SK-N-SH treated with all-trans-retinoic acid at 6 μM for 48 hours (cell line): ENCODE measurements at regions not wholly inside any gene's neighbourhood (a gene's known extent, or its start where the extent isn't known, plus 50 kb on each side); places are given as distances from the start of the nearest gene placed in this dataset.

Experiments used
- ATAC-seq: fragments of 200-7000 bp; cut with Tn5 transposase; 3 replicates; pipeline ENCODE4 v1.9.1; 2020; ENCODE audit warnings: mild to moderate bottlenecking, moderate library complexity
- ARNTL ChIP-seq: fragments of 450-650 bp; formaldehyde crosslinking; IDR thresholded peaks from 2 replicates; pipeline ENCODE4 v1.5.0; 2020; ENCODE audit warnings: low read depth, mild to moderate bottlenecking, moderate library complexity, borderline replicate concordance
- BACH2 ChIP-seq: fragments of 250-450 bp; sonication (Bioruptor Pico); IDR thresholded peaks from 2 replicates; pipeline ENCODE4 v1.9.0; 2021; ENCODE audit warnings: mild to moderate bottlenecking, borderline replicate concordance
- CREB5 ChIP-seq: fragments of 250-450 bp; sonication (Bioruptor Pico); IDR thresholded peaks from 2 replicates; pipeline ENCODE4 v1.5.1; 2020; ENCODE audit warnings: low read depth, mild to moderate bottlenecking, moderate library complexity
- CSRNP3 ChIP-seq: fragments of 250-450 bp; sonication (Bioruptor Pico); IDR thresholded peaks from 2 replicates; pipeline ENCODE4 v1.5.1; 2021; ENCODE audit warnings: mild to moderate bottlenecking, moderate library complexity
- ESRRG ChIP-seq: fragments of 250-450 bp; sonication (Bioruptor Pico); IDR thresholded peaks from 2 replicates; pipeline ENCODE4 v1.6.1; 2021; ENCODE audit warnings: mild to moderate bottlenecking
- ISL1 ChIP-seq: fragments of 250-450 bp; sonication (Bioruptor Pico); IDR thresholded peaks from 2 replicates; pipeline ENCODE4 v2.1.2; 2022; ENCODE audit warnings: mild to moderate bottlenecking, moderate library complexity
- OSR1 ChIP-seq: fragments of 250-450 bp; sonication (Bioruptor Pico); IDR thresholded peaks from 2 replicates; pipeline ENCODE4 v1.8.0; 2022; ENCODE audit warnings: moderate library complexity, mild to moderate bottlenecking, inconsistent platforms
- PPARA ChIP-seq: fragments of 250-450 bp; sonication (Bioruptor Pico); IDR thresholded peaks from 2 replicates; pipeline ENCODE4 v1.5.0; 2020; ENCODE audit warnings: mild to moderate bottlenecking, borderline replicate concordance
- RARB ChIP-seq: fragments of 250-450 bp; sonication (Bioruptor Pico); IDR thresholded peaks from 2 replicates; pipeline ENCODE4 v1.8.0; 2021; ENCODE audit warnings: mild to moderate bottlenecking, moderate library complexity
- SNAI2 ChIP-seq: fragments of 250-450 bp; sonication (Bioruptor Pico); IDR thresholded peaks from 2 replicates; pipeline ENCODE4 v1.5.0; 2020; ENCODE audit warnings: mild to moderate bottlenecking, moderate library complexity
- TCF4 ChIP-seq: fragments of 250-450 bp; sonication (Bioruptor Pico); IDR thresholded peaks from 2 replicates; pipeline ENCODE4 v1.8.0; 2021; ENCODE audit warnings: mild to moderate bottlenecking, moderate library complexity, borderline replicate concordance
- TOX ChIP-seq: fragments of 250-450 bp; sonication (Bioruptor Pico); IDR thresholded peaks from 2 replicates; pipeline ENCODE4 v1.8.0; 2021; ENCODE audit warnings: mild to moderate bottlenecking, moderate library complexity, borderline replicate concordance
- ZC3H10 ChIP-seq: fragments of 250-450 bp; sonication (Bioruptor Pico); IDR thresholded peaks from 2 replicates; pipeline ENCODE4 v1.5.1; 2021; ENCODE audit warnings: mild to moderate bottlenecking, moderate library complexity
- ZFP3 ChIP-seq: fragments of 250-450 bp; sonication (Bioruptor Pico); IDR thresholded peaks from 2 replicates; pipeline ENCODE4 v1.5.0; 2020; ENCODE audit warnings: mild to moderate bottlenecking, moderate library complexity
- ZFP30 ChIP-seq: fragments of 450-650 bp; formaldehyde crosslinking; IDR thresholded peaks from 2 replicates; pipeline ENCODE4 v1.5.0; 2022; ENCODE audit warnings: mild to moderate bottlenecking, moderate library complexity
- ZNF565 ChIP-seq: fragments of 450-650 bp; formaldehyde crosslinking; conservative IDR thresholded peaks from 2 replicates; pipeline ENCODE4 v1.5.0; 2020; ENCODE audit warnings: low read depth, mild to moderate bottlenecking, moderate library complexity
- ZNF70 ChIP-seq: fragments of 450-650 bp; formaldehyde crosslinking; IDR thresholded peaks from 2 replicates; pipeline ENCODE4 v1.5.0; 2020; ENCODE audit warnings: mild to moderate bottlenecking, moderate library complexity
- ZNF8 ChIP-seq: fragments of 450-650 bp; formaldehyde crosslinking; IDR thresholded peaks from 2 replicates; pipeline ENCODE4 v1.5.0; 2020; ENCODE audit warnings: mild to moderate bottlenecking, moderate library complexity
- TF ChIP-seq, protein P1 (sequence below): fragments of 250-450 bp; sonication (Bioruptor Pico); IDR thresholded peaks from 2 replicates; pipeline ENCODE4 v1.8.0; 2020; ENCODE audit warnings: mild to moderate bottlenecking, moderate library complexity, borderline replicate concordance
- TF ChIP-seq, protein P2 (sequence below): fragments of 250-450 bp; sonication (Bioruptor Pico); IDR thresholded peaks from 2 replicates; pipeline ENCODE4 v1.5.0; 2020; ENCODE audit warnings: mild to moderate bottlenecking, moderate library complexity
- TF ChIP-seq, protein P3 (sequence below): fragments of 250-450 bp; sonication (Bioruptor Pico); IDR thresholded peaks from 2 replicates; pipeline ENCODE4 v1.8.0; 2021; ENCODE audit warnings: low read depth, mild to moderate bottlenecking, moderate library complexity, borderline replicate concordance

- TF ChIP-seq, protein P1, sequence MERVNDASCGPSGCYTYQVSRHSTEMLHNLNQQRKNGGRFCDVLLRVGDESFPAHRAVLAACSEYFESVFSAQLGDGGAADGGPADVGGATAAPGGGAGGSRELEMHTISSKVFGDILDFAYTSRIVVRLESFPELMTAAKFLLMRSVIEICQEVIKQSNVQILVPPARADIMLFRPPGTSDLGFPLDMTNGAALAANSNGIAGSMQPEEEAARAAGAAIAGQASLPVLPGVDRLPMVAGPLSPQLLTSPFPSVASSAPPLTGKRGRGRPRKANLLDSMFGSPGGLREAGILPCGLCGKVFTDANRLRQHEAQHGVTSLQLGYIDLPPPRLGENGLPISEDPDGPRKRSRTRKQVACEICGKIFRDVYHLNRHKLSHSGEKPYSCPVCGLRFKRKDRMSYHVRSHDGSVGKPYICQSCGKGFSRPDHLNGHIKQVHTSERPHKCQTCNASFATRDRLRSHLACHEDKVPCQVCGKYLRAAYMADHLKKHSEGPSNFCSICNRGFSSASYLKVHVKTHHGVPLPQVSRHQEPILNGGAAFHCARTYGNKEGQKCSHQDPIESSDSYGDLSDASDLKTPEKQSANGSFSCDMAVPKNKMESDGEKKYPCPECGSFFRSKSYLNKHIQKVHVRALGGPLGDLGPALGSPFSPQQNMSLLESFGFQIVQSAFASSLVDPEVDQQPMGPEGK, result no peak
- TF ChIP-seq ZNF8 (CRISPR knock-in tag), result no peak
- TF ChIP-seq CREB5, result no peak
- TF ChIP-seq TCF4 (CRISPR knock-in tag), result no peak
- TF ChIP-seq OSR1, result no peak
- no peak for TF ChIP-seq BACH2 (CRISPR knock-in tag)
- TF ChIP-seq ISL1, result no peak
- TF ChIP-seq, protein P2, sequence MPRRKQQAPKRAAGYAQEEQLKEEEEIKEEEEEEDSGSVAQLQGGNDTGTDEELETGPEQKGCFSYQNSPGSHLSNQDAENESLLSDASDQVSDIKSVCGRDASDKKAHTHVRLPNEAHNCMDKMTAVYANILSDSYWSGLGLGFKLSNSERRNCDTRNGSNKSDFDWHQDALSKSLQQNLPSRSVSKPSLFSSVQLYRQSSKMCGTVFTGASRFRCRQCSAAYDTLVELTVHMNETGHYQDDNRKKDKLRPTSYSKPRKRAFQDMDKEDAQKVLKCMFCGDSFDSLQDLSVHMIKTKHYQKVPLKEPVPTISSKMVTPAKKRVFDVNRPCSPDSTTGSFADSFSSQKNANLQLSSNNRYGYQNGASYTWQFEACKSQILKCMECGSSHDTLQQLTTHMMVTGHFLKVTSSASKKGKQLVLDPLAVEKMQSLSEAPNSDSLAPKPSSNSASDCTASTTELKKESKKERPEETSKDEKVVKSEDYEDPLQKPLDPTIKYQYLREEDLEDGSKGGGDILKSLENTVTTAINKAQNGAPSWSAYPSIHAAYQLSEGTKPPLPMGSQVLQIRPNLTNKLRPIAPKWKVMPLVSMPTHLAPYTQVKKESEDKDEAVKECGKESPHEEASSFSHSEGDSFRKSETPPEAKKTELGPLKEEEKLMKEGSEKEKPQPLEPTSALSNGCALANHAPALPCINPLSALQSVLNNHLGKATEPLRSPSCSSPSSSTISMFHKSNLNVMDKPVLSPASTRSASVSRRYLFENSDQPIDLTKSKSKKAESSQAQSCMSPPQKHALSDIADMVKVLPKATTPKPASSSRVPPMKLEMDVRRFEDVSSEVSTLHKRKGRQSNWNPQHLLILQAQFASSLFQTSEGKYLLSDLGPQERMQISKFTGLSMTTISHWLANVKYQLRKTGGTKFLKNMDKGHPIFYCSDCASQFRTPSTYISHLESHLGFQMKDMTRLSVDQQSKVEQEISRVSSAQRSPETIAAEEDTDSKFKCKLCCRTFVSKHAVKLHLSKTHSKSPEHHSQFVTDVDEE (CRISPR knock-in tag), result no peak
- TF ChIP-seq ZNF70 (CRISPR knock-in tag), result no peak
- no peak for TF ChIP-seq SNAI2 (CRISPR knock-in tag)
- no peak for ATAC-seq
Measured at GRCh38 chr17:53924530-53925455, 102.1 kb downstream of the KIF2B start.

DNA sequence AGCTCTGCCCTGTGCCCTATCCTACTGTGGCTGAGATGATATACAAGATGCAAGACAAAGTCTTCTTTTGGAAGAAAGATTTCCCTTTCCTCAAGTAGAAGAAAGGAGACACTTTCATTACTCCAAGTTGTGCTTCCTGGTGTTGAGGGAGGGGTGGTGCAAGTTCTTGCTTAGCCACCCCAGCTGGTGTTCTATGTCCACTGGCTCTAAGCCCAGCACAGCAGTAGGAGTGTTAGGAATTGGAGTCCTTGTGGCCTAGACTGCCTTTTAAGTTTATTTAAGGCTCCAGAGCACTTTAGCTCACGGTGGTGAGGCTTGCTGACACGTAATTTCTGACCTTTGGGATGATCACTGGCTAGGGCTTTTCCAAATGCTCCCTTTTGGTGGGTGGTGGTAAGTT is 109.7 kb downstream of the KIF2B start:
- no peak for ATAC-seq
- TF ChIP-seq ZFP3 (CRISPR knock-in tag) (no peak), OSR1 (no peak), TCF4 (CRISPR knock-in tag) (no peak), ZNF70 (CRISPR knock-in tag) (no peak), ZC3H10 (no peak)

- TF ChIP-seq ZNF565 (CRISPR knock-in tag), result no peak
- no peak for TF ChIP-seq RARB (CRISPR knock-in tag)
- no peak for TF ChIP-seq PPARA (CRISPR knock-in tag)
- no peak for TF ChIP-seq ZNF8 (CRISPR knock-in tag)
- TF ChIP-seq SNAI2 (CRISPR knock-in tag), result no peak
- TF ChIP-seq ZC3H10, result no peak
- no peak for TF ChIP-seq ARNTL (CRISPR knock-in tag)
- no peak for TF ChIP-seq TOX (CRISPR knock-in tag)
- TF ChIP-seq ZFP3 (CRISPR knock-in tag), result no peak
- no peak for TF ChIP-seq CSRNP3 (CRISPR knock-in tag)
- TF ChIP-seq ESRRG, result no peak
- TF ChIP-seq TCF4 (CRISPR knock-in tag), result no peak
- TF ChIP-seq, protein P3, sequence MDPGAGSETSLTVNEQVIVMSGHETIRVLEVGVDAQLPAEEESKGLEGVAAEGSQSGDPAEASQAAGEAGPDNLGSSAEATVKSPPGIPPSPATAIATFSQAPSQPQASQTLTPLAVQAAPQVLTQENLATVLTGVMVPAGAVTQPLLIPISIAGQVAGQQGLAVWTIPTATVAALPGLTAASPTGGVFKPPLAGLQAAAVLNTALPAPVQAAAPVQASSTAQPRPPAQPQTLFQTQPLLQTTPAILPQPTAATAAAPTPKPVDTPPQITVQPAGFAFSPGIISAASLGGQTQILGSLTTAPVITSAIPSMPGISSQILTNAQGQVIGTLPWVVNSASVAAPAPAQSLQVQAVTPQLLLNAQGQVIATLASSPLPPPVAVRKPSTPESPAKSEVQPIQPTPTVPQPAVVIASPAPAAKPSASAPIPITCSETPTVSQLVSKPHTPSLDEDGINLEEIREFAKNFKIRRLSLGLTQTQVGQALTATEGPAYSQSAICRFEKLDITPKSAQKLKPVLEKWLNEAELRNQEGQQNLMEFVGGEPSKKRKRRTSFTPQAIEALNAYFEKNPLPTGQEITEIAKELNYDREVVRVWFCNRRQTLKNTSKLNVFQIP (CRISPR knock-in tag), result no peak
- no peak for TF ChIP-seq ZFP30 (CRISPR knock-in tag)
- no peak for TF ChIP-seq CREB5
- no peak for ATAC-seq
Measured at GRCh38 chr17:53934931-53935330, 112.2 kb downstream of the KIF2B start.
